GM20000 (cell line): ENCODE measurements at regions not wholly inside any gene's neighbourhood (a gene's known extent, or its start where the extent isn't known, plus 50 kb on each side); places are given as distances from the start of the nearest gene placed in this dataset.

Experiments used
- DNase-seq: peaks from one replicate; pipeline ENCODE4 v3.0.0; 2012; ENCODE audit warnings: low spot score
- TF ChIP-seq, protein P1 (sequence below): IDR thresholded peaks from 2 replicates; pipeline ENCODE4 v1.5.1; 2012; ENCODE audit warnings: mild to moderate bottlenecking, control low read depth; ENCODE audit errors: extremely low read depth, missing control alignments

DNA sequence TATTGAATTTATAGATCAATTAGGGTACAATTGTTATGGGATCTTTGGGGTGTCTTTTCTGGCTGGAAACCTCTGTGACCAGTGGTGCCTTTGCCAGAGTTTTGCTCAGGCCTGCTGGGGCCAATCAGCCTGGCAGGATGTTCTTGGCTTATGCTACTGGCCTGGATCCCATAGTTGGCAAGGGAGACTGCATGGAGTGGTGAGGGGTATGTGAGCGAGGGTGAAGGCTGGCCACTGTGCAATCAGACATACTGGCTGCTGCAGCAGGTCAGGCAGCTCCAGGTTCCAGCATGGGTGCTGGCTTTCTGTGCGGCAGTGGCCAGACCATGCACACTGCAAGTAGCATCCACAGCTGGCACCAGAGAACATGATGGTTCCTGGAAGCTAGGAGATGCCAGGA lies 1053.2 kb upstream of the GBE1 start:
- no peak for DNase-seq
- TF ChIP-seq, protein P1, sequence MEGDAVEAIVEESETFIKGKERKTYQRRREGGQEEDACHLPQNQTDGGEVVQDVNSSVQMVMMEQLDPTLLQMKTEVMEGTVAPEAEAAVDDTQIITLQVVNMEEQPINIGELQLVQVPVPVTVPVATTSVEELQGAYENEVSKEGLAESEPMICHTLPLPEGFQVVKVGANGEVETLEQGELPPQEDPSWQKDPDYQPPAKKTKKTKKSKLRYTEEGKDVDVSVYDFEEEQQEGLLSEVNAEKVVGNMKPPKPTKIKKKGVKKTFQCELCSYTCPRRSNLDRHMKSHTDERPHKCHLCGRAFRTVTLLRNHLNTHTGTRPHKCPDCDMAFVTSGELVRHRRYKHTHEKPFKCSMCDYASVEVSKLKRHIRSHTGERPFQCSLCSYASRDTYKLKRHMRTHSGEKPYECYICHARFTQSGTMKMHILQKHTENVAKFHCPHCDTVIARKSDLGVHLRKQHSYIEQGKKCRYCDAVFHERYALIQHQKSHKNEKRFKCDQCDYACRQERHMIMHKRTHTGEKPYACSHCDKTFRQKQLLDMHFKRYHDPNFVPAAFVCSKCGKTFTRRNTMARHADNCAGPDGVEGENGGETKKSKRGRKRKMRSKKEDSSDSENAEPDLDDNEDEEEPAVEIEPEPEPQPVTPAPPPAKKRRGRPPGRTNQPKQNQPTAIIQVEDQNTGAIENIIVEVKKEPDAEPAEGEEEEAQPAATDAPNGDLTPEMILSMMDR: no peak

DNA sequence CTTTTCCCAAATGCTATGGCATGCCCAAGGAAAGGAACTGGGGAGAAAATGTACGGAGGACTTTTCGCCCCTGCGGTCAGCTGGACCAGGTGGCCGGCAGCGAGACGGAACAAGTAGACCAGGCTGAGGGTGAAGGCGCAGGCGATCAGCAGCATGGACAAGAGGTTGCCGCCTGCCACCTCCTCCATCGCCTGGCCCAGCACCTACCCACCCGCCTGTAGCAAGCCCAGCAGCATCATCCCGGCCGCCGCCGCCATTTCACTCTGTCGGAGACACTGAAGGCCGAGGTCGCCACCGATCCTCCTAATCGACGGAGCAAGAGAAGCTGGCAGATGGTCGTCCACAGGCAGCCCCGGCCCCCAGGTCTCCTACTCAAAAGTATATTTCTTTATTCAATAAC lies 1046.3 kb upstream of the GBE1 start:
- TF ChIP-seq, protein P1: no peak

DNA sequence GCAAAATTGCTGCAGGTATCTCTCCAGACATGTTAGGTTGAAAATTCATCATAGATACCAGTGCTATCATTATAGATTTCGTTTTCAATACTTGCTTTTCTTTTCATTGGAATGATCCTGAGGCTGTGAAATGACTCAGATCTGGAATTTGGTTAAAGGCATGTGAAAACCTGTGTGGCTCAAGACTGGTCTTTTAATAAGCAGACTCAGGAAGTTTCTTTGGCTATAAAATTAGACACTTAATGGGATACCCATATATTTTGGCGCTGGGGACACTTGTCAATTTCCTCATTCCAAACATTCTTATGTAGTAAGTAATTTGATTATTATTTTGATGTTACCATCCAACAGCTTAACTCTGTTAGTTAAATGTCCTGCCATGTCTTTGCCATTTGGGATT lies 1041.1 kb upstream of the GBE1 start:
- DNase-seq: no peak
- TF ChIP-seq, protein P1: no peak

More for the DNA sequence above, 1046.3 kb upstream of the GBE1 start:
- DNase-seq: no peak

DNA sequence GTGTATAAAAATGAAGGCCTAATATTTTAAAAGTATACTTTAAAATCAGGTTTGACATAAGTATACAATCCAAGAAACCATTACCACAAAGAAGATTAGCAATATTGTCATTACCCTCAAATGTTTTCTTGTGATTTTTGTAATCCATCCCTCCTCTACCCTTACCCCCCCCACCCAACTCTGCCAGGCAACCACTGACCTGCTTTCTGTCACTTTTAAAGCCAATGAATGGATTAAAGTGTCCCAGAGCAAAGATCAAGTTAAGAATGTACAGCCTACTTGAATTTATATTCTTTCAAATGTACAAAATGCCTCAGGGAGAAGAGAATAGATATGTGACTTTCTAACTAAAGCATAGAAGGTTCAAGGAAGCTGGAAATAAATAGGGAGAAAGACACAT lies 1038.8 kb upstream of the GBE1 start:
- TF ChIP-seq, protein P1: no peak

DNA sequence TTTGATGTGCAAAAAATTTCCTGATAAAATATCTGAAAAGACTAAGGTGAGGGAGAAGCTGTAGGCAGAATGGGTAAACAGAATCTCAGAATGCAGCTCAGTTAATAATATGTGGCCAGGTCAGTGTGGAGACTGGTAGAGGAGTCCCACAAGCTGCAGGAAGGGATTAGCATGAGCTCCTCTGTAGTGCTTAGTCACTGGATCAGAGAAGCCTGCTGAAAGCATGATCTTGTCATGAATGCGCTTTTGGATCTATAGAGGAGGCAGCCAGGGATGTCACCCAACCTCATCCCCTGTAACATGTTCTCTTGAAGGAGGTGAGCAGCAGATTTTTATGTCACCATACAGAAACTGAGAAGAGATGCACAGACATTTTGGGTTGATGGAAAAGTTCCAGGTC lies 1035.3 kb upstream of the GBE1 start:
- DNase-seq: no peak
- TF ChIP-seq, protein P1: no peak

More for the DNA sequence above, 1038.8 kb upstream of the GBE1 start:
- no peak for DNase-seq

DNA sequence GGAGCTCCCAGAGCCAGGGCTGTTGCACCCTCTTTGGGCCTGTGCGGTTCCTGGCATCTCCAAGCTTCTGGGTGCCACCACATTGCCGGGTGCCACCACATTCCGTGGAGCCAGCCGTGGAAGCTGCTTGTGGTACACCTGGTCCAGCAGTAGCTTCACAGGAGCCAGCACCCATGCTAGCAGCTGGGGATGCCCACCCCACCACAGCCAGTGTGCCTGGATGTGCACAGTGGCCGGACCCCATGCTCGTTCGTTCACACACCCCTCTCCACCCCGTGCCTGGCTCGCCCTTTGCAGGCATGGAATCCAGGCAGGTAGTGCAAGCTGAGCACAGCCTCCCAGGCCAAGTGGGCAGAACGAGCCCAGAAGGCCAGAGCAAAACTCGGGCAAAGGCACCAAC lies 1029.8 kb upstream of the GBE1 start:
- no peak for DNase-seq
- TF ChIP-seq, protein P1: no peak

DNA sequence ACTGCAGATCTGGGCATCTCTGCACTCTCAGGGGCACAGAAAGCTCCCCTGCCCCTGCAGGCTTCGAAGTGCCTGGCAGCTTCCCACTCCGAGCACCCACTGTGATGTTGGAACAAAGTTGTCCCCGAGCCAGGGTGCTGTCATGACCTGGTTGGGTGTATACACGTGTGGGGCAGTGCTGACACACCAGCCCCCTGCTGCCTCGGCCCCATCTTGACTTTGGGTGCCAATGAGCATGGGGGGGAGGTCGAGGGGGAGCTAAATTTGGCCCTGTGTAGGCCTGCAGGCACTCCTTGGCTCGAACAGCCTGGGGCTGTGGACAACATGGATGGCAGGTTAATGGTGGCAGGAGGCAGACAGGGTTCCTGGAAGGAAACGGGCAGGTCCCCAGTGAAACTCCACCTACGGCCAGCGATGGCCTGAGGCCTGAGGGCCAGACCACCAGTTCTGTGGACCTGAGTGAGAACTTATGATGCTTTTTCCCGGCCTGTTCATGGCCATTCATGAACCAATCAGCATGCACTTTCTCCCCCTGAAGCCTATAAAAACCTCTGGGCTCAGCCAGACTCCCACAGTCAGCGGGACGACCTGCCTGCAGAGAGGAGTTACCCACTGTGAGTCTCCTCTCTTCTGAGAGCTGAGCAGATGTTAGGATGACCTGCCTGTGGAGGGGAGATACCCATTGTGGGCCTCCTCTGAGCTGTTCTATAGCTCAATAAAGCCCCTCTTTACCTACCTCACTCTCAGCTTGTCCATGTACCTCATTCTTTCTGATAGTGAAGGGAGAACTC lies 1029.1 kb upstream of the GBE1 start:
- no peak for DNase-seq
- TF ChIP-seq, protein P1: no peak
